HUES48 (cell line): ENCODE measurements at regions not wholly inside any gene's neighbourhood (a gene's known extent, or its start where the extent isn't known, plus 50 kb on each side); places are given as distances from the start of the nearest gene placed in this dataset.

ENCODE experiments used
- H3K27ac ChIP-seq: one replicate; pipeline ENCODE4 v1.7.0; 2013; ENCODE audit warnings: low read depth, low read length, inconsistent platforms
- H3K27me3 ChIP-seq: 2 replicates; pipeline ENCODE4 v1.6.1; 2013; ENCODE audit warnings: mild to moderate bottlenecking, low read length; ENCODE audit not compliant: control insufficient read depth, insufficient read depth
- H3K36me3 ChIP-seq: 2 replicates; pipeline ENCODE4 v1.6.1; 2013; ENCODE audit warnings: low read length; ENCODE audit not compliant: control insufficient read depth, insufficient read depth
- H3K4me1 ChIP-seq: 2 replicates; pipeline ENCODE4 v1.6.1; 2013; ENCODE audit warnings: mild to moderate bottlenecking, low read length; ENCODE audit not compliant: control insufficient read depth, insufficient read depth
- H3K4me3 ChIP-seq: 2 replicates; pipeline ENCODE4 v1.5.1; 2013; ENCODE audit warnings: mild to moderate bottlenecking, low read depth, low read length
- H3K9ac ChIP-seq: 2 replicates; pipeline ENCODE4 v1.6.1; 2013; ENCODE audit warnings: mild to moderate bottlenecking, low read depth, low read length, moderate library complexity
- H3K9me3 ChIP-seq: 2 replicates; pipeline ENCODE4 v1.6.1; 2013; ENCODE audit warnings: low read length; ENCODE audit not compliant: control insufficient read depth, insufficient read depth

DNA sequence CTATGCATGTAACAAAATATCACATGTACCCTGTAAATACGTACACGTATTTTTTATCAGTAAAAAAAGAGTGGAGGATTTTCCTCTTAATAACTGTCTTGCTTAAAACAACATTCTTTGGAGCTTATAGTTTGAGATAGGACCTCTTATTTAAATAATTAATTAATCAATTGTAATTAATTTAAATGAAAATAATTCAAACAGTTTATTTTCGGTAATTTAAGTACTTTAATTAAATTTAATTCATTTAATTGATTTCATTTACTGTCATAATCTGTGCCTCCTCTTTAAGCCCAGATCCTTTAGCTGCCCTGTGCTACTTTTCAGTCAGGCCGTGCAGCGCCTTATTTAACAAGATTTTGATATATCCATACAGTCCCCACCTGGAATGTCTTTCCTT lies 427.0 kb downstream of the HLX start:
- Histone ChIP-seq H3K27ac (no peak overlapping the region), H3K4me3 (no peak overlapping the region), H3K4me1 (peaks cover 6% of the 10 kb centered on the region; the same call in 1 of the 2 replicates), H3K9ac (no peak overlapping the region), H3K9me3 (no peaks in the 10 kb centered on the region), H3K27me3 (no peaks in the 10 kb centered on the region), H3K36me3 (no peaks in the 10 kb centered on the region)

DNA sequence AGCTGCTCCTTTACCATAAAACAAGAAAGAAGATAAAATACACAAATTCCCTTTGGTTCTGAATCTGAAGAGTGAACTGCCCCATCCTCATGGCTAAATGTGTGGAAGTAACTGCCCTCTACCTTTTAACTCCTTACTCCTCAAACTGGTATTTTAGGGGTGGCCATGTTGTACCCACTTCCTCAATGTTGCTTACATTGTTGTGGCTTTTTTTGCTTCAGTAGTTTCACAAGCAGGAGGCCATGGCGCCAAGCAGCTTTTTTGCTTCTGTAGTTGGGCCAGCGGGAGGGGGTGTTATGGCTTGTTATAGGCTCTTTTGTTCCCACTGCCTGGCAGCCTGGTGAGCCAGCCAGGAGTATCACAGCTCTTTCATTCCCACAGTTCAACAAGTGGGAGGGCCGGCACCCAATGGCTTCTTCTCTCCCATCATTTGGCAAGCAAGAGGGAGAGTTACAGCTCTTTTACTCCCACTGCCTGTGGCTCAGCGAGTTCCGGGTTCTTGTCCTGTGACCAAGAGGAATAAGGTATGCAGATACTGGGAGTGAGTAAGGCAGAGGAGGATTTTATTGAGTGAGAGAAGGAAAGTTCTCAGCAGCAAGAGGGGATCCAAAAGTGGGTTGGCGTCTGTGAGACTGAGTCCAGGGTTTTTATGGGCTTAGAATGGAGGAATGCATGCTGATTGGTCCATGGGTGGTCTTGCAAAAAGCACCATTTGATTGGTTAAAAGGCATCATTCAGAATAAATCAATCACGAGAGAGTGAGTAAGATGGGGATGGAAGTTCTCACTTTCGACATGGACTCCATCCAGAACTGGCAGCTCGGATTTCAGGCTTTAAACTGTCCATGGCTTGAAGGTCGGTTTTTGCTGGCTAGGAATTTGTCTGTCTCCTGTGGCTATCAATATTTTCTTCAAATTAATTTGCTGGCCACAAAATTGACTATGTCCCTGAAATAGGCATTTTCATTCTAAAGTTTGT lies 429.6 kb downstream of the HLX start:
- H3K9me3 ChIP-seq: no peaks in the 10 kb centered on the region

DNA sequence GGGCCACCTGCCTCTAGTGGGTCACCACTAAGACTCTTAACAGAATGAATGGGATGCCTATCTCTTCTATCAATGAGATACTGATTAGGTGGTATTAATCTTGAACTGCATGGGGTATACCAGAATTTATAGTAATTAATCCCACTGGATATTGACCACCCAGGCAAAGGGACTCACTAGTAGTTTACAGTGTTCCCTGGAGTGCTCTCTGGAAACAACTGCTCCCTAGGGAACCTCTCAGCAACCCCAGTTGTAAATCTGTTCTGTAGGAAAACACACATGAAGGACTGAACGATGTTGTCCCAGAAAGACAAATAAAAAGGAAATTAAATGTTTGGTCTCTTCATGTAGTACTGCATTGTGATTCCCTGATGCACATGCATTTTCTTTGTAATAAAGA lies 430.5 kb downstream of the HLX start:
- no peak overlapping the region for H3K9ac ChIP-seq
- no peak overlapping the region for H3K4me3 ChIP-seq
- no peak overlapping the region for H3K27ac ChIP-seq
- H3K4me1 ChIP-seq: no peaks in the 10 kb centered on the region
- no peaks in the 10 kb centered on the region for H3K36me3 ChIP-seq
- H3K27me3 ChIP-seq: no peaks in the 10 kb centered on the region
- H3K9me3 ChIP-seq: no peaks in the 10 kb centered on the region

More for the DNA sequence above, 429.6 kb downstream of the HLX start:
- Histone ChIP-seq H3K27me3 (no peaks in the 10 kb centered on the region), H3K4me3 (no peak overlapping the region), H3K27ac (no peak overlapping the region), H3K9ac (no peak overlapping the region), H3K36me3 (no peaks in the 10 kb centered on the region), H3K4me1 (no peaks in the 10 kb centered on the region)

DNA sequence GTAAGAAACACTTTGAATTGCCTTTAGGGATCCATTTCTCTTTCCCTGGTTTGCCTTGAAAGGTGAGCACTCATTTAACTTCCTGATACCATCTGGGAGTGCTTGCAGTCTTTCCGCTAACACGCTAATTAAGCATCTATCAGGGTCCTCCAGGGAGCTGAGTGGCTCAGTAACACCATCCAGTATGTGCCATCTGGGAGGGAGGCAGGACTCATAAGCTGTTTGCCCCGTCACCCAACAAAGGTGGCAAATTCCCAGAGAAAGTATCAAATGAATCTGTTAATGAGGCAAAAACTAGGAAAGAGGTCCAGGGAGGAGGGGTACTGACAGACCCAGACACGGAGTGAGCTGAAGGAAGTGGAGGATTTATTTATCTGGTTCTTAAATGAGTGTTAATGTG lies 430.9 kb downstream of the HLX start:
- Histone ChIP-seq H3K9ac (no peak overlapping the region), H3K36me3 (no peaks in the 10 kb centered on the region), H3K4me3 (no peak overlapping the region), H3K27ac (no peak overlapping the region), H3K4me1 (no peaks in the 10 kb centered on the region), H3K9me3 (no peaks in the 10 kb centered on the region), H3K27me3 (no peaks in the 10 kb centered on the region)

DNA sequence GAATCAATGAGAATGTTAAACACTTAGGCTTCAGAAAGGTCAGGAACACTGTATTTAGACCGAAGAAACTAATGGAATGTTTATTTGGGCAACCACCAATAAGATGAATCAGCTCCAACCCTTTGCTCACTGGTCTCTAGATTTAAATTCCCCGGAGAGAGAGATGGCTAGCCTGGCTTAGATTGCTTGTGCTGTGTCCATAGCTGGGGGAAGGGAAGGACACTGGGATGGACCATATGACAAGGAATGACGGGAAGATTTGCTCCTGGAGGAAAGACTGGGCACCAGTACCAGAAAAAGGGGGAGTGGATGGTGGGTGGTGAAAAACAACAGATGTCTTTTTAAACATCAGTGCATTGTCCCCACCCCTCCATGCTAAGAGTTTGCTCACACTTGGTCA lies 426.6 kb downstream of the DUSP10 start:
- H3K4me1 ChIP-seq: no peaks in the 10 kb centered on the region
- H3K36me3 ChIP-seq: no peaks in the 10 kb centered on the region
- H3K9ac ChIP-seq: no peak overlapping the region
- H3K9me3 ChIP-seq: no peaks in the 10 kb centered on the region
- no peak overlapping the region for H3K4me3 ChIP-seq
- H3K27me3 ChIP-seq: no peaks in the 10 kb centered on the region
- H3K27ac ChIP-seq: no peak overlapping the region

DNA sequence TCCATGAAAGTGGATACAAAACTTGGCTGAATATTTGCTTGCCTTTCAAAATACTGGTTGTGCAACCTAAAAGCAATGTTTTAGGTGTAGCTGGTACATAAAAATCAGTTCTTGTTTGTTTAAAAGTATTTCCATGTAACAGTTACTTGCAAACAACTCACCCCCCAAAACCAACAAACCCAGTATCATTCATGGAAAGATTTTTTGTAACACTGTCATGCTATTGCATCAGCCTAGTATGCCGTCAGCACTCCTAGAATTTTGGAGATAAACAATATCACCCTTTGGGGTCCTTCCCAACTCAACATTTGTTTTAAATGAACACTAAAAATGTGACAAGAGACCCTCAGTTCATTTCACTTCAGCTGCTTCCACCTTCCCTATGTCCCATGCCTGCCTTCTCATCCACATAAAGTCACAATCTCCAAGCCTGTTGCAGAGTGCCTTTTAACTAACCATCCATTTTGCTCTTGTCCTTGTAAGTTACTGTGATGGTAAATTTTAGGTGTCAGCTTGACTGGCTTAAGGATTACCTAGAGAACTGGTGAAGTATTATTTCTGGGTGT lies 425.3 kb downstream of the DUSP10 start:
- Histone ChIP-seq H3K4me1 (no peaks in the 10 kb centered on the region), H3K4me3 (no peak overlapping the region), H3K27me3 (no peaks in the 10 kb centered on the region), H3K9me3 (no peaks in the 10 kb centered on the region), H3K27ac (no peak overlapping the region), H3K36me3 (no peaks in the 10 kb centered on the region), H3K9ac (no peak overlapping the region)

DNA sequence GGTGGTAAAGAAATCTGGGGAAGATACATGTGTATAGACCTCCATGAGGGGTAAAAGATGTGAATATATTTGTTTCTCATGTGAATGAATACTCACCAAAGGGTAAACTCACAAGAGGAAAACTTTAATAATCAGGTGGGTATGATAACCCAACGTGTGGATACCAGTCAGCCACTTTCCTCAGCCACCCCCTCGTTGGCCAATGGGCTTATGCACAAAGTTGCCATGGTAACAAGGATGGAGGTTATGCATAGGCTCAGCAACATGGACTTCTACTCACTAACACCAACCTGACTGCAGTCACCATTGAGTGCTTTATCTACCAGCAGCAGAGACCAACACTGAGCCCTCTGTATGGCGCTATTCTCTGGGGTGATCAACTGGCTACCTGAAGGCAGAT lies 424.4 kb downstream of the DUSP10 start:
- Histone ChIP-seq H3K27ac (no peak overlapping the region), H3K9ac (no peak overlapping the region), H3K27me3 (no peaks in the 10 kb centered on the region), H3K9me3 (no peaks in the 10 kb centered on the region), H3K36me3 (no peaks in the 10 kb centered on the region), H3K4me3 (no peak overlapping the region), H3K4me1 (no peaks in the 10 kb centered on the region)

DNA sequence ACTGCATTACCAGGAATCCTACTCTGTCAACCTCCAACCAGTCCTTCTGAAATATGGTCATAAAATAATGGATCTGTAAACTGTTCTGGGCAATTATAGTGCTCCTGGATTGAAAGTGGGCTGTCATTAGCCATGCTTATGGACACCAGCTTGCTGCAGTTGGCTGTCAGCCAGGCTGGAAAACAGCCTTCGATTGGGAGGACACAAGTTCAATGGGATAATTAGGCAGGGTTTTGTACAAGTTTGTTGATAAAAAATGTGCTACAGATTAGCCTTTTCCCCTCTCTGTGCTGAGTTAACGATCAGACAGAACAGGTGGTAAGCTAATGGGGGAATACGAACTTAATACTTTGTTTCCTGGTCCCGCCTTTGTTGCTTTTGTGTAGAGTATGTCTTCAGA lies 413.9 kb downstream of the DUSP10 start:
- H3K4me3 ChIP-seq: no peak overlapping the region
- H3K9ac ChIP-seq: no peak overlapping the region
- H3K27ac ChIP-seq: no peak overlapping the region
- no peaks in the 10 kb centered on the region for H3K4me1 ChIP-seq
- H3K36me3 ChIP-seq: no peaks in the 10 kb centered on the region
- H3K27me3 ChIP-seq: no peaks in the 10 kb centered on the region
- no peaks in the 10 kb centered on the region for H3K9me3 ChIP-seq

DNA sequence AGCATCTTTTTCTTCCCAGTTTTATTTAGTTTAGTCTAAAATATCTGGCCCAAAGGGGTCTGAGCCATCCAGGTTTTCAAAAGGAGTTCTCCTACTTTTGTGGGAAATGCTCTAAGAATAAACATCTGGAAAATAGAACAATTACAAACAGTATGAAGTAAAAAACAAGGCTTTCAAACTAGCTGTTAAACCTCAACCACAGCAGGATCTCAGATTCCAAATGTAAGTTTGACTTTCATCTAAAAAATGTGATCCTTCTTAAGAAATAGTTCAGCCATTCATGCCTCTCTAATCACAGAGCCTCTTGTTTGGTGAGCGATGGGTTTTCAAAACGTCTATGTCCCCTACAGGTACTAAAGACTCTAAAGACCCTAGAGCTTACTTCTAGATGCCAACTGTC lies 413.5 kb downstream of the DUSP10 start:
- Histone ChIP-seq H3K9me3 (no peaks in the 10 kb centered on the region), H3K27me3 (no peaks in the 10 kb centered on the region), H3K27ac (no peak overlapping the region)

DNA sequence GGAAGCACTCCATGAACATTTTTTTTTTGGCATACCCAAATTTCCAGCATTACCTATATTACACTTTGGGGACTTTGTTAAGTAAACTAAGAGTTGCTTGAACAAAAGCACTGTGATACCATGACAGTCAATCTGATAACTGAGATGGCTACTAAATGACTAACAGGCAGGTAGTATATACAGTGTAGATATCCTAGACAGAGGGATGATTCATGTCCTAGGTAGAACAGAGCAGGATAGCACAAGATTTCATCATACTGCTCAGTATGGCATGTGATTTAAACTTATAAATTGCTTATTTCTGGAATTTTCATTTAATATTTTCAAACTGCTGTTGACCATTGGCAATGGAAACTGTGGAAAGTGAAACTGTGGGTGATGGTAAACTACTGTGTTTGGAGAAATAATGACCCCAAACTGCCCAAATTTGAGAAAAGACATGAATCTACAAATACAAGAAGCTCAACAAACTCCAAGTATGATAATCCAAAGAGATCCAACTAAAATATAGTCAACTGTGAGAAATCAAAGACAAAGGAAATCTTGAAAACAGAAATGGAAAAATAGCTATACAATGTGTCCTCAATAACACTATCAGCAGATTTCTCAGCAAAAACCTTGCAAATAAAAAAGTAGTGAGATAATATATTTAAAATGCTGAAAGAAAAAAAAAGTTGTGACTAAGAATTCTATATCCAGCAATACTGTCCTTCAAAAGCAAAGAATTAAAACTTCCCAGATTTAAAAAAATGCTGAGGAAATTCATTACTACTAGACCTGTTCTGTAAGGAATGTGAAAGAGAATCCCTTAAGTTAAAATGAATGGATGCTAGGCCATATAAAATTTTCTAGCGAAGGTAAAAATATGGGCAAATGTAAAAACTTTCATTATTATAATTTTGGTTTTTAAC lies 410.4 kb downstream of the DUSP10 start:
- H3K4me3 ChIP-seq: no peak overlapping the region
- no peak overlapping the region for H3K9ac ChIP-seq
- no peaks in the 10 kb centered on the region for H3K9me3 ChIP-seq
- no peak overlapping the region for H3K27ac ChIP-seq
- no peaks in the 10 kb centered on the region for H3K4me1 ChIP-seq
- no peaks in the 10 kb centered on the region for H3K27me3 ChIP-seq
- no peaks in the 10 kb centered on the region for H3K36me3 ChIP-seq

More for the DNA sequence above, 413.5 kb downstream of the DUSP10 start:
- no peaks in the 10 kb centered on the region for H3K36me3 ChIP-seq
- H3K9ac ChIP-seq: no peak overlapping the region
- no peaks in the 10 kb centered on the region for H3K4me1 ChIP-seq
- no peak overlapping the region for H3K4me3 ChIP-seq
